IgD-negative memory B cell (primary cell): ENCODE measurements at regions not wholly inside any gene's neighbourhood (a gene's known extent, or its start where the extent isn't known, plus 50 kb on each side); places are given as distances from the start of the nearest gene placed in this dataset.
"Not testable (repeated sequence)": the region's sequence is repeated elsewhere in the genome, so short reads cannot be mapped to it uniquely, and the experiment has no call there.

ENCODE experiments used
- H3K27ac Mint-ChIP-seq, 3 donors: one replicate each; pipeline ENCODE4 v1.8.0; 2020 to 2022; ENCODE audit warnings: mild to moderate bottlenecking in 3 of 3, mixed read lengths in 3 of 3, moderate library complexity in 1 of 3
- H3K27me3 Mint-ChIP-seq: one replicate; pipeline ENCODE4 v1.8.0; 2021; ENCODE audit warnings: mixed read lengths
- H3K36me3 Mint-ChIP-seq: one replicate; pipeline ENCODE4 v1.8.0; 2020; ENCODE audit warnings: mild to moderate bottlenecking, mixed read lengths
- H3K4me1 Mint-ChIP-seq, 3 donors: one replicate each; pipeline ENCODE4 v1.8.0; 2020 to 2022; ENCODE audit warnings: mixed read lengths in 3 of 3, mild to moderate bottlenecking in 1 of 3
- H3K4me3 Mint-ChIP-seq, 4 donors: one replicate each; pipeline ENCODE4 v1.8.0; 2020 to 2022; ENCODE audit warnings: mild to moderate bottlenecking in 4 of 4, mixed read lengths in 4 of 4, moderate library complexity in 3 of 4
- H3K9me3 Mint-ChIP-seq, 3 donors: one replicate each; pipeline ENCODE4 v1.8.0; 2020 to 2021; ENCODE audit warnings: mixed read lengths in 3 of 3, mild to moderate bottlenecking in 1 of 3

- H3K27me3 Mint-ChIP-seq = peaks cover 11% of the 10 kb centered on the region
- H3K36me3 Mint-ChIP-seq = no peaks in the 10 kb centered on the region
- no peaks in the 10 kb centered on the region for H3K4me1 Mint-ChIP-seq
- no peak overlapping the region for H3K27ac Mint-ChIP-seq
- H3K4me3 Mint-ChIP-seq = no peak overlapping the region
- H3K9me3 Mint-ChIP-seq = peaks cover 5 to 11% (median 8%) of the 10 kb centered on the region in 3 donors
Measured at GRCh38 chr21:39078322-39079065, 104.8 kb downstream of the PSMG1 start.

DNA sequence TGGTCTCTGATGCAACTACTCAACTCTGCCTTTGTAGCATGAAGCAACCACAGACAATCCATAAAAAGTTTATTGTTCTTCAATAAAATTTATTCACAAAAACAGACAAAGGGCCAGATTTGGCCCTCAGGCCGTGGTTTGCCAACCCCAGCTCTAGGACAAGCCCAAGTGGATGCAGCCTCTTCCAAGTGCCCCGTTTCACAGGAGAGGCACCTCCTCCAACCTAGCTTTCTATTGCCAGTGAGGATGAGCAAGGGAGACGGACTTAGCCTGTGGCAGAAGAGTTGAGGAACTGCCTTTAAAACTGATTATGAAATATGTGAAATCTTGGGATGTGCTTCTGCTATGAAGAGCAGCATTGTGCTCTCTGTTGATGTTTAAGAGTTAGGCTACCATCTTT, 105.4 kb downstream of the PSMG1 start:
- H3K27me3 Mint-ChIP-seq = peaks cover 10% of the 10 kb centered on the region
- H3K27ac Mint-ChIP-seq = no peak overlapping the region
- no peaks in the 10 kb centered on the region for H3K36me3 Mint-ChIP-seq
- no peak overlapping the region for H3K4me3 Mint-ChIP-seq
- H3K9me3 Mint-ChIP-seq = peaks cover 5 to 11% (median 8%) of the 10 kb centered on the region in 3 donors
- no peaks in the 10 kb centered on the region for H3K4me1 Mint-ChIP-seq

- H3K27ac Mint-ChIP-seq = no peak overlapping the region
- peaks cover 5 to 11% (median 8%) of the 10 kb centered on the region in 3 donors for H3K9me3 Mint-ChIP-seq
- H3K27me3 Mint-ChIP-seq = peaks cover 4% of the 10 kb centered on the region
- H3K4me3 Mint-ChIP-seq = no peak overlapping the region
- H3K4me1 Mint-ChIP-seq = no peaks in the 10 kb centered on the region
- no peaks in the 10 kb centered on the region for H3K36me3 Mint-ChIP-seq
Measured at GRCh38 chr21:39074508-39074907, 108.7 kb downstream of the PSMG1 start.

DNA sequence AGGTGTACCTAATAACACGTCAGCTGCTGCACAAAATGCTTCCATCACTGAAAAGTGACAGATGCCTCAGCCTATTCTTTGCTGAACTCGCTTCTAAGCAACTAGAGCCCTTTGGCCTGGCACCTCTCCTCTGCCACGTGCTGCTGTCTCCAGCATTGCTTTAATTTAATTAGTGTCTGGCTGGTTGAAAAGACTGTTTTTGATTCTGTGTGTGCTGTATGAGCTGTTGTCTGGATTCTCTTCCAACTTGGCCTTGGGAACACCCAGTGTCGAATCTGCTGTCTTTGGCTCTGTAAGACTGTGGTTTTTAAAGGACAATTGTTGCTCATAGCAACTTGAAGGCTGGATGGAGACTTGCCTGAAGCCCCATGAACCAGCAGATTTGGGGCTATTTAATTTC, 109.5 kb downstream of the PSMG1 start:
- Mint-ChIP-seq H3K27ac (no peak overlapping the region), H3K4me3 (no peak overlapping the region), H3K27me3 (peaks cover 1% of the 10 kb centered on the region), H3K9me3 (peaks cover 8 to 14% (median 13%) of the 10 kb centered on the region in 3 donors), H3K36me3 (no peaks in the 10 kb centered on the region), H3K4me1 (no peaks in the 10 kb centered on the region)

DNA sequence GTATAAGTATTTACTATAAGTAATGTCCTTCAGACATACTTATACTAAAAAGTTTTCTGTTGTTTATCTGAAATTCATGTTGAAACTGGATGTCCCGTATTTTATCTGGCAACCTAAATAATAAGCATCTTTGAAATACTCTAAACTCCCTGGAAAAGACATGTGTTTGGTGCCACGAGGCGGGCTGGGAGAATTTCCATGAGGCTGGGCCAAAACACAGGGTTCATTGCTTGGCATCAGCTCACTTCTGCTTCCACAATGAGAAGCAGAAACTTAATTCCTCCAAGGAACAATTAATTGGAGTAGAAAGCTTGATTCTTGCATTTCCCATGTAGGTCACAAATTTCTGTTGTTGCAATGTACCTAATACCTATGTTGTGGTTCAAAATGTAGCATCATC, 110.2 kb downstream of the PSMG1 start:
- no peak overlapping the region for H3K27ac Mint-ChIP-seq
- H3K4me3 Mint-ChIP-seq = no peak overlapping the region
- H3K4me1 Mint-ChIP-seq = no peaks in the 10 kb centered on the region
- H3K27me3 Mint-ChIP-seq = peaks cover 1% of the 10 kb centered on the region
- H3K9me3 Mint-ChIP-seq = peaks cover 8 to 14% (median 14%) of the 10 kb centered on the region in 3 donors
- no peaks in the 10 kb centered on the region for H3K36me3 Mint-ChIP-seq

DNA sequence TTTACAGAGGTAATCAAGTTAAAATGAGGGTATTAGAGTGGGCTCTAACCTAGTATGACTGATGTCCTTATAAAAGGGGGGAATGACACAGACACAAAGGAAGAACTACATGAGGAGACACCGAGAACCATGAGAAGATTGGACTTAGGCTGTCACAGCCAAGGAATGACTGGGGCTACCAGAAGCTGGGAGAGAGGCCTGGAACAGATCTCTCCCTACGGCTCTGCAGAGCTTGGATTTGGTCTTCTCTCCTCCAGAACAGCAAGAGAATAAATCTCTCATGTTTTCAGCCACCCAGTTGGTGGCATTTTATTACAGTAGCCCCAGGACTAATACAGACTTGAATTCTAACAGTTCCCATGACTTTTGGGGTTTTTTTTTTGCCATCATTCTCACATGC, 110.8 kb downstream of the PSMG1 start:
- Mint-ChIP-seq H3K9me3 (peaks cover 8 to 14% (median 14%) of the 10 kb centered on the region in 3 donors), H3K4me3 (no peak overlapping the region), H3K4me1 (no peaks in the 10 kb centered on the region), H3K36me3 (no peaks in the 10 kb centered on the region), H3K27ac (no peak overlapping the region), H3K27me3 (peaks cover 1% of the 10 kb centered on the region)

DNA sequence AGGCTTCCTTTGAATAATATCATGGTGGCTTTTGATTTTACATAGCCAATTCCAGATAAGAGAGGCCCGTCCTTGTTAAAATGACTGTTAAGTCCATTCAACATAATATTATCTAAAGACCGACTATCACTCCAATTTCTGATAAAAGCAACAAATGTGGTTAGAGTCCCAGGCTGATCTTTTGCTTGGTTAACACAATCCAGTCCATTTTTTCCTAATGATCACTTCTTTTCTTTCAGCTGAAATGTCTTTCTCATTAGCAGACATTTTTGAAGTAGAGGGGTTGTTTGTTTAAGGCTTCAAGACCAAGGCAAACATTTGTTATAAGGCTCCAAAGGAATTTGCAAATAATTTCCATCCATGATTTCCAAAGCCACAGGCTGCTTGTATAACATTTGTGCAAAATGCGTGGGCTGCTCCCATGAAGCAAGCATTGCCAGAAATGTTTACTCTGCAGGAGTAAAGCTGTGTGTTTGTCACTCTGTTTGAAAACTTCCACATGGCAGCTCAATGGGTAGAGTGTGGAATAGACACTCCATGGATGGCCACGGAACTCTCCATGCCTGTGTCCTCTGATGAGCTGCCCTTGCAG, 111.5 kb downstream of the PSMG1 start:
- peaks cover 1% of the 10 kb centered on the region for H3K27me3 Mint-ChIP-seq
- H3K4me1 Mint-ChIP-seq = no peaks in the 10 kb centered on the region
- H3K4me3 Mint-ChIP-seq = no peak overlapping the region
- peaks cover 8 to 14% (median 14%) of the 10 kb centered on the region in 3 donors for H3K9me3 Mint-ChIP-seq
- H3K36me3 Mint-ChIP-seq = no peaks in the 10 kb centered on the region
- no peak overlapping the region for H3K27ac Mint-ChIP-seq

DNA sequence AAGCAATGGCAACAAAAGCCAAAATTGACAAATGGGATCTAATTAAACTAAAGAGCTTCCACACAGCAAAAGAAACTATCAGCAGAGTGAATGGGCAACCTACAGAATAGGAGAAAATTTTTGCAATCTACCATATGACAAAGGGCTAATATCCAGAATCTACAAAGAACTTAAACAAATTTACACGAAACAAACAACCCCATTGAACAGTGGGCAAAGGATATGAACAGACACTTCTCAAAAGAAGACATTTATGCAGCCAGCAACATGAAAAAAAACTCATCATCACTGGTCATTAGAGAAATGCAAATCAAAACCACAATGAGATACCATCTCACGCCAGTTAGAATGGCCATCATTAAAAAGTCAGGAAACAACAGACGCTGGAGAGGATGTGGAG, 113.4 kb downstream of the PSMG1 start:
- H3K27ac Mint-ChIP-seq, H3K27me3 Mint-ChIP-seq, H3K4me1 Mint-ChIP-seq, H3K36me3 Mint-ChIP-seq, H3K4me3 Mint-ChIP-seq: not testable (repeated sequence)
- H3K9me3 Mint-ChIP-seq = peaks cover 5 to 14% (median 11%) of the 10 kb centered on the region in 3 donors

- Mint-ChIP-seq H3K4me3 (no peak overlapping the region), H3K4me1 (peaks cover 0 to 2% (median 0%) of the 10 kb centered on the region in 3 donors), H3K27me3 (peaks cover 1% of the 10 kb centered on the region), H3K36me3 (no peaks in the 10 kb centered on the region), H3K9me3 (peaks cover 3 to 7% (median 6%) of the 10 kb centered on the region in 3 donors), H3K27ac (no peak overlapping the region)
Measured at GRCh38 chr21:39066829-39067780, 116.1 kb downstream of the PSMG1 start.

GRCh38 chr21:39065917-39066316, 117.3 kb downstream of the PSMG1 start:
- Mint-ChIP-seq H3K9me3 (peaks cover 3 to 7% (median 6%) of the 10 kb centered on the region in 3 donors), H3K4me1 (peaks cover 0 to 2% (median 0%) of the 10 kb centered on the region in 3 donors), H3K27me3 (peaks cover 4% of the 10 kb centered on the region), H3K36me3 (no peaks in the 10 kb centered on the region), H3K4me3 (no peak overlapping the region), H3K27ac (no peak overlapping the region)

GRCh38 chr21:39064325-39065012, 118.8 kb downstream of the PSMG1 start:
- Mint-ChIP-seq H3K27me3 (peaks cover 6% of the 10 kb centered on the region), H3K4me1 (peaks cover 0 to 2% (median 0%) of the 10 kb centered on the region in 3 donors), H3K9me3 (peaks cover 3 to 7% (median 6%) of the 10 kb centered on the region in 3 donors), H3K27ac (no peak overlapping the region), H3K36me3 (no peaks in the 10 kb centered on the region), H3K4me3 (no peak overlapping the region)

DNA sequence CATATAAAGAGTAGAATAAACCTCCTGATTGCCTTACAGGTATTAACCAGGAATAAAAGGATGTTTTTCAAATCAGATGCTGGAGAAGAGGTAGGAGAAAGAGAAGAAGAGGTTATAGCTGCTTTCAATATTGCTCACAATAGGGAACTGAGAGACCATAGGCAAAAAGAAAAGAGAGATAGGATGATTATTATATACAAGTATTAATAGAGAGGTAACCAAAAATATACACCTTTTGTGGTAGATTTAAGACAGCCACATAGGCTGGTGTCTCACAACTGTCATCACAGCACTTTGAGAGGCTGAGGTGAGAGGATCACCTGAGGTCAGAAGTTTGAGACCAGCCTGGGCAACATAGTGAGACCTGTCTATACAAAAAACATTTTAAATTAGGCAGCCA, 119.7 kb downstream of the PSMG1 start:
- peaks cover 0 to 4% (median 0%) of the 10 kb centered on the region in 3 donors for H3K9me3 Mint-ChIP-seq
- H3K27ac Mint-ChIP-seq = no peak overlapping the region
- H3K4me1 Mint-ChIP-seq = peaks cover 0 to 2% (median 0%) of the 10 kb centered on the region in 3 donors
- no peak overlapping the region for H3K4me3 Mint-ChIP-seq
- no peaks in the 10 kb centered on the region for H3K36me3 Mint-ChIP-seq
- peaks cover 6% of the 10 kb centered on the region for H3K27me3 Mint-ChIP-seq

- H3K27me3 Mint-ChIP-seq = peaks cover 6% of the 10 kb centered on the region
- H3K4me3 Mint-ChIP-seq = no peak overlapping the region
- no peaks in the 10 kb centered on the region for H3K36me3 Mint-ChIP-seq
- H3K9me3 Mint-ChIP-seq = peaks cover 0 to 4% (median 0%) of the 10 kb centered on the region in 3 donors
- peaks cover 0 to 2% (median 0%) of the 10 kb centered on the region in 3 donors for H3K4me1 Mint-ChIP-seq
- H3K27ac Mint-ChIP-seq = no peak overlapping the region
Measured at GRCh38 chr21:39062196-39062595, 121.1 kb downstream of the PSMG1 start.

GRCh38 chr21:39061766-39062165, 121.5 kb downstream of the PSMG1 start:
- Mint-ChIP-seq H3K4me3 (no peak overlapping the region), H3K36me3 (no peaks in the 10 kb centered on the region), H3K4me1 (peaks cover 0 to 2% (median 0%) of the 10 kb centered on the region in 3 donors), H3K27me3 (peaks cover 6% of the 10 kb centered on the region), H3K27ac (no peak overlapping the region), H3K9me3 (peaks cover 0 to 4% (median 0%) of the 10 kb centered on the region in 3 donors)
